ENCODE measurements at regions not wholly inside any gene's neighbourhood (a gene's known extent, or its start where the extent isn't known, plus 50 kb on each side); places are given as distances from the start of the nearest gene placed in this dataset.

GRCh38 chr5:53785924-53786323, 225.5 kb downstream of the NDUFS4 start:
- TF ChIP-seq EZH2 (IDR thresholded peaks at IDR 0.05; ENCODE audit: insufficient read depth, poor library complexity, severe bottlenecking) (no peak), EZH2phosphoT487 (IDR thresholded peaks at IDR 0.05; ENCODE audit: insufficient read depth, low read depth) (no peak)

Data from GM23248 (cell line).